Caco-2 (cell line): ENCODE measurements at regions not wholly inside any gene's neighbourhood (a gene's known extent, or its start where the extent isn't known, plus 50 kb on each side); places are given as distances from the start of the nearest gene placed in this dataset.

Source experiments
- BruUV-seq: library from RNA; stranded (reverse); fragments of 400-500 nt; replicated peaks from 2 replicates; lab custom pipeline; 2021; lab: Mats Ljungman, UMichigan
- CTCF ChIA-PET: fragments of 300-600 bp; sonication (Branson Sonifier 250); formaldehyde crosslinking; loops from one replicate; lab custom pipeline; 2022; ENCODE audit warnings: antibody characterized with exemption; lab: Charles Lee
- POLR2A ChIA-PET: fragments of 300-600 bp; sonication (Branson Sonifier 250); formaldehyde crosslinking; loops from one replicate; lab custom pipeline; 2022; ENCODE audit warnings: antibody characterized with exemption; lab: Charles Lee
- DNase-seq, 2 experiments: peaks; one replicate each; pipeline versions ENCODE4 v3.0.0 to v3.0.0-alpha.2; 2020 to 2022
- H3K27me3 ChIP-seq: replicated peaks from 2 replicates; pipeline ENCODE4 v1.6.0; 2011; ENCODE audit warnings: low read length; ENCODE audit not compliant: control insufficient read depth, insufficient read depth
- H3K36me3 ChIP-seq: 2 replicates; pipeline ENCODE4 v1.5.1; 2011; ENCODE audit warnings: low read length; ENCODE audit not compliant: control insufficient read depth, insufficient read depth
- H3K4me1 ChIP-seq: fragments of 250-450 bp; sonication (Bioruptor Pico); 2 replicates; pipeline ENCODE4 v1.5.1; 2020; ENCODE audit warnings: mild to moderate bottlenecking
- H3K4me3 ChIP-seq: 2 replicates; pipeline ENCODE4 v1.5.1; 2011; ENCODE audit warnings: low read depth, mild to moderate bottlenecking, control low read depth, low read length
- H3K9me3 ChIP-seq: fragments of 250-450 bp; sonication (Bioruptor Pico); 2 replicates; pipeline ENCODE4 v1.5.1; 2020; ENCODE audit warnings: mild to moderate bottlenecking, moderate library complexity
- H3K27ac Mint-ChIP-seq: one replicate; pipeline ENCODE4 v1.8.0; 2022; ENCODE audit warnings: mixed read lengths; ENCODE audit not compliant: unreplicated experiment
- H3K27me3 Mint-ChIP-seq: one replicate; pipeline ENCODE4 v1.8.0; 2022; ENCODE audit warnings: mixed read lengths; ENCODE audit not compliant: insufficient read depth, unreplicated experiment
- H3K36me3 Mint-ChIP-seq: one replicate; pipeline ENCODE4 v1.8.0; 2022; ENCODE audit warnings: mild to moderate bottlenecking, mixed read lengths; ENCODE audit not compliant: insufficient read depth, unreplicated experiment
- H3K4me1 Mint-ChIP-seq: one replicate; pipeline ENCODE4 v1.8.0; 2022; ENCODE audit warnings: low read depth, mixed read lengths; ENCODE audit not compliant: unreplicated experiment
- H3K4me3 Mint-ChIP-seq: one replicate; pipeline ENCODE4 v1.8.0; 2022; ENCODE audit warnings: mild to moderate bottlenecking, moderate library complexity, mixed read lengths; ENCODE audit not compliant: unreplicated experiment
- H3K9me3 Mint-ChIP-seq: one replicate; pipeline ENCODE4 v1.8.0; 2022; ENCODE audit warnings: mixed read lengths; ENCODE audit not compliant: unreplicated experiment
- CTCF ChIP-seq, 2 experiments: fragments of 200-600 bp in 1 of 2; IDR thresholded peaks; 1 replicate in 1 of 2; 2 replicates in 1 of 2; pipeline versions ENCODE4 v1.5.1 to v1.8.0; 2011 to 2022; ENCODE audit warnings: antibody characterized with exemption in 1 of 2, control low read depth in 1 of 2, inconsistent platforms in 1 of 2, low read depth in 1 of 2, low read length in 1 of 2, mild to moderate bottlenecking in 1 of 2, moderate library complexity in 1 of 2; ENCODE audit not compliant: insufficient read depth in 1 of 2, severe bottlenecking in 1 of 2, unreplicated experiment in 1 of 2
- intact Hi-C: fragments of 100-400 bp; cut with micrococcal nuclease; formaldehyde crosslinking; loops from one replicate; pipeline ENCODE4 v1.10.0; 2022; ENCODE audit not compliant: unreplicated experiment

- Mint-ChIP-seq H3K27me3 (peaks cover 2% of the 10 kb centered on the region), H3K9me3 (no peaks in the 10 kb centered on the region), H3K4me3 (no peak overlapping the region), H3K27ac (no peak overlapping the region), H3K36me3 (no peaks in the 10 kb centered on the region), H3K4me1 (no peaks in the 10 kb centered on the region)
- no peak for DNase-seq
- Histone ChIP-seq H3K36me3 (no peaks in the 10 kb centered on the region), H3K4me3 (no peak overlapping the region), H3K27me3 (no peaks in the 10 kb centered on the region), H3K9me3 (no peaks in the 10 kb centered on the region), H3K4me1 (no peaks in the 10 kb centered on the region)
- no peak for TF ChIP-seq CTCF (IDR thresholded peaks at IDR 0.05; ENCODE audit: insufficient read depth in 1 of 2, low read depth in 1 of 2, low read length in 1 of 2, severe bottlenecking in 1 of 2, unreplicated experiment in 1 of 2)
- CTCF ChIA-PET: no interaction called here
- BruUV-seq: no TSS peak
- intact Hi-C loops: no loop called here
- POLR2A ChIA-PET: no interaction called here
Observed at GRCh38 chr5:158594595-158595242, 505.0 kb downstream of the EBF1 start.

GRCh38 chr5:158593925-158594324, 505.8 kb downstream of the EBF1 start:
- H3K4me1 ChIP-seq: no peaks in the 10 kb centered on the region
- H3K9me3 ChIP-seq: no peaks in the 10 kb centered on the region
- ChIA-PET POLR2A (no interaction called here), CTCF (no interaction called here)
- intact Hi-C loops: no loop called here
- Mint-ChIP-seq H3K9me3 (no peaks in the 10 kb centered on the region), H3K4me3 (no peak overlapping the region), H3K4me1 (no peaks in the 10 kb centered on the region), H3K36me3 (no peaks in the 10 kb centered on the region), H3K27ac (no peak overlapping the region), H3K27me3 (peaks cover 2% of the 10 kb centered on the region)
- no peak for TF ChIP-seq CTCF (IDR thresholded peaks at IDR 0.05; ENCODE audit: insufficient read depth in 1 of 2, low read depth in 1 of 2, low read length in 1 of 2, severe bottlenecking in 1 of 2, unreplicated experiment in 1 of 2)
- DNase-seq: no peak
- H3K36me3 ChIP-seq: no peaks in the 10 kb centered on the region
- no TSS peak for BruUV-seq
- H3K27me3 ChIP-seq: no peaks in the 10 kb centered on the region
- H3K4me3 ChIP-seq: no peak overlapping the region

GRCh38 chr5:158591301-158591863, 508.3 kb downstream of the EBF1 start:
- peak; percentile 5 to 39 for DNase-seq
- CTCF ChIA-PET: no interaction called here
- no peak overlapping the region for H3K4me3 Mint-ChIP-seq
- no peaks in the 10 kb centered on the region for H3K4me1 Mint-ChIP-seq
- intact Hi-C loops: no loop called here
- Histone ChIP-seq H3K4me3 (no peak overlapping the region), H3K9me3 (no peaks in the 10 kb centered on the region), H3K4me1 (no peaks in the 10 kb centered on the region), H3K27me3 (no peaks in the 10 kb centered on the region), H3K36me3 (no peaks in the 10 kb centered on the region)
- no TSS peak for BruUV-seq
- no peaks in the 10 kb centered on the region for H3K36me3 Mint-ChIP-seq
- H3K27me3 Mint-ChIP-seq: peaks cover 2% of the 10 kb centered on the region
- POLR2A ChIA-PET: no interaction called here
- H3K27ac Mint-ChIP-seq: no peak overlapping the region
- TF ChIP-seq CTCF (IDR thresholded peaks at IDR 0.05; ENCODE audit: insufficient read depth in 1 of 2, low read depth in 1 of 2, low read length in 1 of 2, severe bottlenecking in 1 of 2, unreplicated experiment in 1 of 2): no peak
- H3K9me3 Mint-ChIP-seq: no peaks in the 10 kb centered on the region
